Gastrocnemius medialis (tissue), 4 donors: ENCODE measurements at regions not wholly inside any gene's neighbourhood (a gene's known extent, or its start where the extent isn't known, plus 50 kb on each side); places are given as distances from the start of the nearest gene placed in this dataset.

Source experiments
- POLR2A ChIP-seq, 2 donors: fragments of 450-650 bp; IDR thresholded peaks; one replicate each; pipeline ENCODE4 v1.6.1; 2017; ENCODE audit warnings: antibody characterized with exemption in 2 of 2, mild to moderate bottlenecking in 2 of 2, moderate library complexity in 2 of 2
- TF ChIP-seq, protein P1 (sequence below), 5 experiments: fragments of 450-650 bp in 3 of 5; fragments of 200-600 bp in 2 of 5; sonication (generic) in 2 of 5; IDR thresholded peaks in 4 of 5; conservative IDR thresholded peaks in 1 of 5; 1 replicate in 4 of 5; 2 replicates in 1 of 5; pipeline ENCODE4 v1.5.1; 2016 to 2019; ENCODE audit warnings: antibody characterized with exemption in 5 of 5, mild to moderate bottlenecking in 3 of 5, moderate library complexity in 3 of 5

DNA sequence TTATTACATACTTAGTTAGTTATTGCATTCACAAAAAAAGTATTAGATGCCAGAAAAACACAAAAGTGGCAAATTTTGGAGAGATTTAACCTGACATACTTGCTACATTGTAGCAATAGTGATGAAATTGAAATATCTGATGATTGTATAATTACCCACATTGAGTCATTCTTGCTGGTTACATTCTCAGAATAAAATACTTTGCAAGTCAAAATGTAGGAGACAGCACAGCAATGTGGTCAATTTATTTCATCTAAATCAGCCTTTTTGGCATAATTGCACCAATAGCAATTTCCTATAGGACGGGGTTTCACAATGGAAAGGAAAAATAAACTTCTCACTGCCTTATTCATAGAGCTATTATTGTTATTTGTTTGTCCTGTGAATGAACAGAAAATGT is 125.0 kb upstream of the ETV6 start:
- TF ChIP-seq, protein P1, sequence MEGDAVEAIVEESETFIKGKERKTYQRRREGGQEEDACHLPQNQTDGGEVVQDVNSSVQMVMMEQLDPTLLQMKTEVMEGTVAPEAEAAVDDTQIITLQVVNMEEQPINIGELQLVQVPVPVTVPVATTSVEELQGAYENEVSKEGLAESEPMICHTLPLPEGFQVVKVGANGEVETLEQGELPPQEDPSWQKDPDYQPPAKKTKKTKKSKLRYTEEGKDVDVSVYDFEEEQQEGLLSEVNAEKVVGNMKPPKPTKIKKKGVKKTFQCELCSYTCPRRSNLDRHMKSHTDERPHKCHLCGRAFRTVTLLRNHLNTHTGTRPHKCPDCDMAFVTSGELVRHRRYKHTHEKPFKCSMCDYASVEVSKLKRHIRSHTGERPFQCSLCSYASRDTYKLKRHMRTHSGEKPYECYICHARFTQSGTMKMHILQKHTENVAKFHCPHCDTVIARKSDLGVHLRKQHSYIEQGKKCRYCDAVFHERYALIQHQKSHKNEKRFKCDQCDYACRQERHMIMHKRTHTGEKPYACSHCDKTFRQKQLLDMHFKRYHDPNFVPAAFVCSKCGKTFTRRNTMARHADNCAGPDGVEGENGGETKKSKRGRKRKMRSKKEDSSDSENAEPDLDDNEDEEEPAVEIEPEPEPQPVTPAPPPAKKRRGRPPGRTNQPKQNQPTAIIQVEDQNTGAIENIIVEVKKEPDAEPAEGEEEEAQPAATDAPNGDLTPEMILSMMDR (IDR thresholded peaks at IDR 0.05 in 4 of 5, conservative IDR thresholded peaks at IDR 0.05 in 1 of 5) = no peak
- no peak for TF ChIP-seq POLR2A (IDR thresholded peaks at IDR 0.05)
